ENCODE measurements at regions not wholly inside any gene's neighbourhood (a gene's known extent, or its start where the extent isn't known, plus 50 kb on each side); places are given as distances from the start of the nearest gene placed in this dataset.

- DNase-seq (ENCODE audit: extremely low read depth in 1 of 4, low spot score in 3 of 4) (no peak), ATAC-seq (no peak), FAIRE-seq (no peak)
- Histone ChIP-seq H2AFZ (ENCODE audit: low read depth, low read length) (no peak overlapping the region), H3K36me3 (ENCODE audit: control insufficient read depth, insufficient read depth, low read length) (no peaks in the 10 kb centered on the region), H3K4me1 (replicated peaks in 1 of 2; ENCODE audit: control insufficient read depth in 2 of 2, insufficient read depth in 2 of 2, low read length in 2 of 2) (no peaks in the 10 kb centered on the region), H4K20me1 (replicated peaks; ENCODE audit: control insufficient read depth, insufficient read depth, low read length) (no peaks in the 10 kb centered on the region), H3K9me1 (ENCODE audit: control insufficient read depth, insufficient read depth, low read length) (no peaks in the 10 kb centered on the region), H3K9ac (ENCODE audit: insufficient read depth in 1 of 2, low read depth in 2 of 2, low read length in 2 of 2) (no peak overlapping the region), H3K9me3 (replicated peaks; ENCODE audit: control insufficient read depth, insufficient read depth, low read depth, low read length) (no peaks in the 10 kb centered on the region), H3K4me3 (no peak overlapping the region), H3K79me2 (ENCODE audit: control insufficient read depth, insufficient read depth, low read length) (no peaks in the 10 kb centered on the region), H3K27me3 (ENCODE audit: control insufficient read depth in 2 of 2, insufficient read depth in 2 of 2, low read length in 2 of 2) (no peaks in the 10 kb centered on the region; a peak in 1 of 5 replicates), H3K27ac (ENCODE audit: extremely low read depth, low read depth, low read length) (no peak overlapping the region), H3K4me2 (ENCODE audit: insufficient read depth, low read length) (no peak overlapping the region)
- 1% methylated on average over 11 of the region's 12 CpGs for WGBS (ENCODE audit: insufficient coverage, low coverage, missing lambda C conversion rate)
- ChIA-PET CTCF (ENCODE audit: low intra/inter-chr PET ratio) (no interaction called here), POLR2A (no interaction called here)
- intact Hi-C loops (cut with micrococcal nuclease) = no loop called here
- in situ Hi-C loops (cut with MboI) = no loop called here
- TF ChIP-seq SPI1 (IDR thresholded peaks at IDR 0.05; ENCODE audit: borderline replicate concordance, low read depth, low read length) = 0 out of 2 replicates have a peak, but pooled peaks have one; percentile 3
- TF ChIP-seq ZNF57 (CRISPR knock-in tag; IDR thresholded peaks at IDR 0.05) = no peak
- no peak for TF ChIP-seq NFATC3 (IDR thresholded peaks at IDR 0.05)
- BruUV-seq (replicated peaks) = no TSS peak
Observed at GRCh38 chr2:7773362-7774360, 856.4 kb downstream of the RNF144A start.

DNA sequence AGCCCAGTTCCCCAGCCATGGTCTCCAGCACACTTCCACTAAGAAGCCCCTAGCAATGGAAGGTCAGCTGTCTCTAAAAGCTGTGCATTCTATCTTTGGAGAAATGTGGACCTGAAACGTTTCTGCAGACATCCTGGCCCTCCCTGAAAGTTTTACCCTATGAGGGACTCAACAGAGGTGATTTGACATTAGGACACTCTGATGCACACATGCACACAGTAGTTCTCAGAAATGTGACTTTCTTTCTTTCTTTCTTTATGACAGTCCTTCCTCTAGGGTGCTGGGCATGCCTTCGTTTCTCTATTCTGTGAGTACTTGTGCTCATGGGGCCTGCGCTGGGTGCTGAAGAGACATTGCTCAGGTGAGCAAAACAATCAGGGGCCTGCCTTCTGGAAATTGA lies 857.3 kb downstream of the RNF144A start:
- H3K9ac ChIP-seq (ENCODE audit: insufficient read depth in 1 of 2, low read depth in 2 of 2, low read length in 2 of 2) = no peak overlapping the region
- intact Hi-C loops (cut with micrococcal nuclease) = no loop called here
- WGBS (ENCODE audit: insufficient coverage, low coverage, missing lambda C conversion rate) = 0% methylated on average over 3 of the region's 3 CpGs
- FAIRE-seq = no peak
- ChIA-PET POLR2A (no interaction called here), CTCF (ENCODE audit: low intra/inter-chr PET ratio) (no interaction called here)
- BruUV-seq (replicated peaks) = no TSS peak
- no peak overlapping the region for H2AFZ ChIP-seq (ENCODE audit: low read depth, low read length)
- no peak overlapping the region for H3K27ac ChIP-seq (ENCODE audit: extremely low read depth, low read depth, low read length)
- H3K4me2 ChIP-seq (ENCODE audit: insufficient read depth, low read length) = no peak overlapping the region
- H3K9me3 ChIP-seq (replicated peaks; ENCODE audit: control insufficient read depth, insufficient read depth, low read depth, low read length) = no peaks in the 10 kb centered on the region
- no peaks in the 10 kb centered on the region for H3K4me1 ChIP-seq (replicated peaks in 1 of 2; ENCODE audit: control insufficient read depth in 2 of 2, insufficient read depth in 2 of 2, low read length in 2 of 2)
- no peaks in the 10 kb centered on the region for H4K20me1 ChIP-seq (replicated peaks; ENCODE audit: control insufficient read depth, insufficient read depth, low read length)
- in situ Hi-C loops (cut with MboI) = no loop called here
- H3K9me1 ChIP-seq (ENCODE audit: control insufficient read depth, insufficient read depth, low read length) = no peaks in the 10 kb centered on the region
- DNase-seq (ENCODE audit: extremely low read depth in 1 of 4, low spot score in 3 of 4) = no peak
- no peak overlapping the region for H3K4me3 ChIP-seq
- no peaks in the 10 kb centered on the region for H3K36me3 ChIP-seq (ENCODE audit: control insufficient read depth, insufficient read depth, low read length)
- no peak for ATAC-seq
- no peaks in the 10 kb centered on the region; a peak in 1 of 5 replicates for H3K27me3 ChIP-seq (ENCODE audit: control insufficient read depth in 2 of 2, insufficient read depth in 2 of 2, low read length in 2 of 2)
- H3K79me2 ChIP-seq (ENCODE audit: control insufficient read depth, insufficient read depth, low read length) = no peaks in the 10 kb centered on the region
- TF ChIP-seq EP400 (IDR thresholded peaks at IDR 0.05) = no peak
- TF ChIP-seq ZNF436 (CRISPR knock-in tag; IDR thresholded peaks at IDR 0.05) = no peak
- no peak for TF ChIP-seq NRF1 (conservative IDR thresholded peaks at IDR 0.05 in 1 of 2, IDR thresholded peaks at IDR 0.05 in 1 of 2)
- no peak for TF ChIP-seq KHSRP (IDR thresholded peaks at IDR 0.05)
- TF ChIP-seq NFE2L1 (tag; IDR thresholded peaks at IDR 0.05; ENCODE audit: borderline replicate concordance, low read depth) = no peak
- no peak for TF ChIP-seq RFX1 (IDR thresholded peaks at IDR 0.05)
- TF ChIP-seq CC2D1A (IDR thresholded peaks at IDR 0.05) = no peak
- TF ChIP-seq TRIM25 (IDR thresholded peaks at IDR 0.05; ENCODE audit: borderline replicate concordance) = no peak
- TF ChIP-seq CHD2 (IDR thresholded peaks at IDR 0.05; ENCODE audit: low read depth, low read length) = no peak
- no peak for TF ChIP-seq BCOR (IDR thresholded peaks at IDR 0.05)
- no peak for TF ChIP-seq ADNP (tag; IDR thresholded peaks at IDR 0.05)

Measured in K562 (cell line).